ENCODE measurements at regions not wholly inside any gene's neighbourhood (a gene's known extent, or its start where the extent isn't known, plus 50 kb on each side); places are given as distances from the start of the nearest gene placed in this dataset.

GRCh38 chr5:107272509-107272908 is 398.2 kb downstream of the EFNA5 start:
- H3K36me3 ChIP-seq = no peaks in the 10 kb centered on the region
- intact Hi-C loops (cut with micrococcal nuclease) = no loop called here
- no peaks in the 10 kb centered on the region for H3K4me1 ChIP-seq
- no peak for TF ChIP-seq CTCF (IDR thresholded peaks at IDR 0.05; ENCODE audit: borderline replicate concordance)
- DNase-seq = no peak
- no peaks in the 10 kb centered on the region for H3K27me3 ChIP-seq (ENCODE audit: low read depth)
- H3K9me3 ChIP-seq (replicated peaks) = no peaks in the 10 kb centered on the region
- no peak overlapping the region for H3K27ac ChIP-seq (replicated peaks)
- H3K4me3 ChIP-seq = no peak overlapping the region

- no peaks in the 10 kb centered on the region for H3K4me1 ChIP-seq
- intact Hi-C loops (cut with micrococcal nuclease) = no loop called here
- no peaks in the 10 kb centered on the region for H3K36me3 ChIP-seq
- H3K9me3 ChIP-seq (replicated peaks) = no peaks in the 10 kb centered on the region
- DNase-seq = no peak
- H3K27ac ChIP-seq (replicated peaks) = no peak overlapping the region
- no peak for TF ChIP-seq CTCF (IDR thresholded peaks at IDR 0.05; ENCODE audit: borderline replicate concordance)
- no peaks in the 10 kb centered on the region for H3K27me3 ChIP-seq (ENCODE audit: low read depth)
- no peak overlapping the region for H3K4me3 ChIP-seq
These were observed 398.9 kb downstream of the EFNA5 start for GRCh38 chr5:107271682-107272350.

GRCh38 chr5:107270561-107270960 is 400.2 kb downstream of the EFNA5 start:
- Histone ChIP-seq H3K27me3 (ENCODE audit: low read depth) (no peaks in the 10 kb centered on the region), H3K36me3 (no peaks in the 10 kb centered on the region), H3K9me3 (replicated peaks) (no peaks in the 10 kb centered on the region), H3K4me3 (no peak overlapping the region), H3K27ac (replicated peaks) (no peak overlapping the region), H3K4me1 (no peaks in the 10 kb centered on the region)
- no peak for DNase-seq
- intact Hi-C loops (cut with micrococcal nuclease) = no loop called here
- TF ChIP-seq CTCF (IDR thresholded peaks at IDR 0.05; ENCODE audit: borderline replicate concordance) = no peak

GRCh38 chr5:107269678-107270077 is 401.1 kb downstream of the EFNA5 start:
- intact Hi-C loops (cut with micrococcal nuclease) = no loop called here
- Histone ChIP-seq H3K4me1 (no peaks in the 10 kb centered on the region), H3K27ac (replicated peaks) (no peak overlapping the region), H3K4me3 (no peak overlapping the region), H3K9me3 (replicated peaks) (no peaks in the 10 kb centered on the region), H3K36me3 (no peaks in the 10 kb centered on the region), H3K27me3 (ENCODE audit: low read depth) (no peaks in the 10 kb centered on the region)
- TF ChIP-seq CTCF (IDR thresholded peaks at IDR 0.05; ENCODE audit: borderline replicate concordance) = no peak
- DNase-seq = no peak

- peaks cover under 1% of the 10 kb centered on the region for H3K4me1 ChIP-seq
- H3K27me3 ChIP-seq (ENCODE audit: low read depth) = no peaks in the 10 kb centered on the region
- TF ChIP-seq CTCF (IDR thresholded peaks at IDR 0.05; ENCODE audit: borderline replicate concordance) = no peak
- no peaks in the 10 kb centered on the region for H3K9me3 ChIP-seq (replicated peaks)
- no peak for DNase-seq
- intact Hi-C loops (cut with micrococcal nuclease) = no loop called here
- H3K4me3 ChIP-seq = no peak overlapping the region
- H3K36me3 ChIP-seq = no peaks in the 10 kb centered on the region
- no peak overlapping the region for H3K27ac ChIP-seq (replicated peaks)
These were observed 401.5 kb downstream of the EFNA5 start for GRCh38 chr5:107269256-107269655.

Data from left ventricle myocardium inferior (tissue), 1 donor.